Pancreas (tissue), 10 donors: ENCODE measurements at regions not wholly inside any gene's neighbourhood (a gene's known extent, or its start where the extent isn't known, plus 50 kb on each side); places are given as distances from the start of the nearest gene placed in this dataset.
A peak's percentile ranks its signal among the peaks of the same experiment; 100 is the strongest.

Experiments used
- ATAC-seq, 4 donors: fragments of 200-7000 bp; cut with Tn5 transposase; one replicate each; pipeline versions ENCODE4 v1.8.0 to v1.9.1; 2020; ENCODE audit warnings: mild to moderate bottlenecking in 4 of 4, moderate library complexity in 4 of 4
- DNase-seq, 6 donors: peaks; one replicate each; pipeline ENCODE4 v3.0.0-alpha.2; 2020
- FAIRE-seq: peaks from 2 replicates; lab custom pipeline; 2012; peaks lifted over from hg19 to GRCh38; lab: Jason Lieb, UNC
- H3K27ac ChIP-seq, 4 donors: fragments of 200-600 bp; sonication (generic); 1 replicate in 3 of 4; 2 replicates in 1 of 4; pipeline versions ENCODE4 v1.5.0 to v1.8.0; 2020
- H3K27me3 ChIP-seq, 4 donors: fragments of 200-600 bp; one replicate each; pipeline ENCODE4 v1.8.0; 2021
- H3K36me3 ChIP-seq, 3 donors: fragments of 200-600 bp; sonication (generic) in 1 of 3; one replicate each; pipeline versions ENCODE4 v1.5.0 to v1.8.0; 2020 to 2021
- H3K4me1 ChIP-seq, 3 donors: fragments of 200-600 bp; one replicate each; pipeline ENCODE4 v1.8.0; 2021
- H3K4me3 ChIP-seq, 4 donors: fragments of 200-600 bp; sonication (generic) in 2 of 4; one replicate each; pipeline versions ENCODE4 v1.5.0 to v1.8.0; 2020 to 2021
- H3K9me3 ChIP-seq, 4 donors: fragments of 200-600 bp; one replicate each; pipeline ENCODE4 v1.8.0; 2021
- CTCF ChIP-seq, 4 donors: fragments of 200-600 bp; sonication (generic) in 3 of 4; IDR thresholded peaks; one replicate each; pipeline versions ENCODE4 v1.5.0 to v1.8.0; 2021; ENCODE audit warnings: antibody characterized with exemption in 4 of 4
- WGBS, 2 donors: extraction: QIAGEN DNeasy Blood & Tissue Kit; methylation state at CpG; one replicate each; pipeline ENCODE4 v1.1.7; 2013; 5-methylcytosine and 5-hydroxymethylcytosine counted together
- intact Hi-C, 3 donors: fragments of 100-400 bp; cut with DNase I; formaldehyde crosslinking; loops; one replicate each; pipeline versions ENCODE4 v1.11.1 to v1.14.2; 2022
- donor health status: healthy with polysubstance abuse.
- donor health status: DM: no; HTN: no; CAD: no; lungs with moderate emphysema.
- donor health status: DM: no; HTN: no; CAD: no.
- donor health status: control.
- donor health status: control.
- donor health status: Bipolar disorder and iron deficiency.
- donor health status: DM: yes; HTN: yes; CAD: no.
- donor health status: DM: no; HTN: no; CAD: no.
- donor health status: DM: no; HTN: no; CAD: no.
- donor health status: DM: yes; HTN: yes; CAD: no.

- no peak for TF ChIP-seq CTCF (IDR thresholded peaks at IDR 0.05)
- H3K4me3 ChIP-seq, result no peak overlapping the region
- no peaks in the 10 kb centered on the region for H3K36me3 ChIP-seq
- H3K4me1 ChIP-seq, result no peaks in the 10 kb centered on the region
- ATAC-seq (peak; percentile 29 to 87 (median 68)), FAIRE-seq (no peak), DNase-seq (peak in 5 of 6 donors; percentile 61 to 82 (median 67))
- no peaks in the 10 kb centered on the region for H3K9me3 ChIP-seq
- no peaks in the 10 kb centered on the region for H3K27me3 ChIP-seq
- no peak overlapping the region for H3K27ac ChIP-seq
- 28 to 31% methylated on average over 7 of the region's 7 CpGs for WGBS, 2 donors
- intact Hi-C loops, result no loop called here
These were observed 92.4 kb upstream of the CPLX2 start for GRCh38 chr5:175778951-175779503.

GRCh38 chr5:175783739-175784138 is 87.6 kb upstream of the CPLX2 start:
- Histone ChIP-seq H3K27ac (no peak overlapping the region), H3K36me3 (no peaks in the 10 kb centered on the region), H3K4me3 (no peak overlapping the region), H3K27me3 (peaks cover 0 to 11% (median 0%) of the 10 kb centered on the region in 4 donors), H3K4me1 (no peaks in the 10 kb centered on the region), H3K9me3 (no peaks in the 10 kb centered on the region)
- TF ChIP-seq CTCF (IDR thresholded peaks at IDR 0.05), result no peak
- intact Hi-C loops, result no loop called here
- DNase-seq (no peak), FAIRE-seq (no peak), ATAC-seq (no peak)

- no peak for DNase-seq
- no peak overlapping the region for H3K4me3 ChIP-seq
- WGBS, 2 donors, result 76 to 90% methylated on average over 1 of the region's 1 CpG
- H3K36me3 ChIP-seq, result no peaks in the 10 kb centered on the region
- no peaks in the 10 kb centered on the region for H3K9me3 ChIP-seq
- no peaks in the 10 kb centered on the region for H3K4me1 ChIP-seq
- FAIRE-seq, result no peak
- no peak overlapping the region for H3K27ac ChIP-seq
- H3K27me3 ChIP-seq, result peaks cover 0 to 11% (median 0%) of the 10 kb centered on the region in 4 donors
- intact Hi-C loops, result no loop called here
- ATAC-seq, result no peak
- TF ChIP-seq CTCF (IDR thresholded peaks at IDR 0.05), result no peak
These were observed 87.1 kb upstream of the CPLX2 start for GRCh38 chr5:175784230-175784629.

- H3K4me1 ChIP-seq, result no peaks in the 10 kb centered on the region
- no peaks in the 10 kb centered on the region for H3K9me3 ChIP-seq
- intact Hi-C loops, result no loop called here
- ATAC-seq (no peak), FAIRE-seq (no peak), DNase-seq (no peak)
- peaks cover 0 to 11% (median 0%) of the 10 kb centered on the region in 4 donors for H3K27me3 ChIP-seq
- H3K27ac ChIP-seq, result no peak overlapping the region
- H3K4me3 ChIP-seq, result no peak overlapping the region
- no peaks in the 10 kb centered on the region for H3K36me3 ChIP-seq
- TF ChIP-seq CTCF (IDR thresholded peaks at IDR 0.05), result no peak
These were observed 85.7 kb upstream of the CPLX2 start for GRCh38 chr5:175785681-175786080.

- 59 to 68% methylated on average over 9 of the region's 9 CpGs for WGBS, 2 donors
- Histone ChIP-seq H3K4me1 (no peaks in the 10 kb centered on the region), H3K36me3 (no peaks in the 10 kb centered on the region), H3K27me3 (peaks cover 0 to 11% (median 0%) of the 10 kb centered on the region in 4 donors), H3K27ac (no peak overlapping the region), H3K4me3 (no peak overlapping the region), H3K9me3 (no peaks in the 10 kb centered on the region)
- no peak for TF ChIP-seq CTCF (IDR thresholded peaks at IDR 0.05)
- no peak for FAIRE-seq
- no peak for DNase-seq
- ATAC-seq, result no peak
- intact Hi-C loops, result no loop called here
These were observed 83.1 kb upstream of the CPLX2 start for GRCh38 chr5:175788155-175788787.
